Activated CD8-positive, alpha-beta T cell treated with anti-CD3 and anti-CD28 coated beads for 36 hours (primary cell): ENCODE measurements at regions not wholly inside any gene's neighbourhood (a gene's known extent, or its start where the extent isn't known, plus 50 kb on each side); places are given as distances from the start of the nearest gene placed in this dataset.

ENCODE experiments used
- ATAC-seq: fragments of 200-7000 bp; cut with Tn5 transposase; one replicate; pipeline ENCODE4 v1.10.0; 2021; ENCODE audit warnings: mild to moderate bottlenecking, moderate library complexity
- CTCF ChIA-PET: fragments of 350-600 bp; sonication (Branson Sonifier 250); formaldehyde crosslinking; loops from one replicate; lab custom pipeline; 2021; ENCODE audit warnings: antibody characterized with exemption; lab: Charles Lee
- POLR2A ChIA-PET: fragments of 350-600 bp; sonication (Branson Sonifier 250); formaldehyde crosslinking; loops from one replicate; lab custom pipeline; 2021; ENCODE audit warnings: antibody characterized with exemption; lab: Charles Lee
- DNase-seq: peaks from one replicate; pipeline ENCODE4 v3.0.0-alpha.2; 2020
- H3K27ac Mint-ChIP-seq: one replicate; pipeline ENCODE4 v1.8.0; 2021; ENCODE audit warnings: mild to moderate bottlenecking, mixed read lengths
- H3K27me3 Mint-ChIP-seq: one replicate; pipeline ENCODE4 v1.8.0; 2021; ENCODE audit warnings: mixed read lengths
- H3K36me3 Mint-ChIP-seq: one replicate; pipeline ENCODE4 v1.8.0; 2021; ENCODE audit warnings: low read depth, mixed read lengths
- H3K4me1 Mint-ChIP-seq: one replicate; pipeline ENCODE4 v1.8.0; 2021; ENCODE audit warnings: low read depth, mixed read lengths
- H3K4me3 Mint-ChIP-seq: one replicate; pipeline ENCODE4 v1.8.0; 2021; ENCODE audit warnings: mild to moderate bottlenecking, moderate library complexity, mixed read lengths
- H3K9me3 Mint-ChIP-seq: one replicate; pipeline ENCODE4 v1.8.0; 2021; ENCODE audit warnings: mixed read lengths
- intact Hi-C: fragments of 100-400 bp; cut with micrococcal nuclease; formaldehyde crosslinking; loops from one replicate; pipeline ENCODE4 v1.10.0; 2022
- TF ChIP-seq, protein P1 (sequence below): fragments of 200-600 bp; IDR thresholded peaks from one replicate; pipeline ENCODE4 v1.8.0; 2022; ENCODE audit warnings: antibody characterized with exemption, mild to moderate bottlenecking

DNA sequence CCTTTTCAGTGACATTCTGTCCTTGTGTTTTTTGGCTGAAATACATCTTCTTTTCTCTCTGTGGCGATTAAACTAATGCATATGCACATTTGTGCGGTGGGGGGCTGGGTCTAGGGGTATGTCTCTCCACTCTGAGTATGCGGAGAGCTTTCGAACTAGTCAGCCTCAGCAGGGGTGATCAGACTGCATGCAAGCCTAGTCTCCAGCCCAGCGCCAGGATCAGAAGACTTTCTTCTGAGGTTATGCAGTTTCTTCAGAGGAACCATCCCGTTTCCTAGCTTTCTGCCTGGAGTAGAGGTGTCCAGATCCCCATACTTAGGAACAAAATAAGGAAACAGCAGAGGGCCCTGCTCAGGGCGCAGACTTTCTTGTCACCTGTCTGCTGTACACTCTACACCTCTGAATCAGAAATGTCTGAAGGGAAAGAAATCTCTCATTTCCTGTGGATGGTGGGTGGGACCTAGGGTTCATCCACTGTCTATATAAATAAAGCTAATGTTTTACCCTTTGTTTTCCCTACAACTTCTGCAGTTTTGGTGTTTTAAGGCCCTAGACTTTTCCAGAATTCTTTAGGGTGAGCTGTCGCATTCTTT lies 230.4 kb downstream of the ABHD5 start:
- Mint-ChIP-seq H3K27me3 (peaks cover 40% of the 10 kb centered on the region), H3K36me3 (no peaks in the 10 kb centered on the region), H3K4me1 (no peaks in the 10 kb centered on the region), H3K27ac (no peak overlapping the region), H3K9me3 (no peaks in the 10 kb centered on the region), H3K4me3 (no peak overlapping the region)
- DNase-seq = no peak
- POLR2A ChIA-PET = no interaction called here
- intact Hi-C loops = no loop called here
- CTCF ChIA-PET = no interaction called here
- TF ChIP-seq, protein P1, sequence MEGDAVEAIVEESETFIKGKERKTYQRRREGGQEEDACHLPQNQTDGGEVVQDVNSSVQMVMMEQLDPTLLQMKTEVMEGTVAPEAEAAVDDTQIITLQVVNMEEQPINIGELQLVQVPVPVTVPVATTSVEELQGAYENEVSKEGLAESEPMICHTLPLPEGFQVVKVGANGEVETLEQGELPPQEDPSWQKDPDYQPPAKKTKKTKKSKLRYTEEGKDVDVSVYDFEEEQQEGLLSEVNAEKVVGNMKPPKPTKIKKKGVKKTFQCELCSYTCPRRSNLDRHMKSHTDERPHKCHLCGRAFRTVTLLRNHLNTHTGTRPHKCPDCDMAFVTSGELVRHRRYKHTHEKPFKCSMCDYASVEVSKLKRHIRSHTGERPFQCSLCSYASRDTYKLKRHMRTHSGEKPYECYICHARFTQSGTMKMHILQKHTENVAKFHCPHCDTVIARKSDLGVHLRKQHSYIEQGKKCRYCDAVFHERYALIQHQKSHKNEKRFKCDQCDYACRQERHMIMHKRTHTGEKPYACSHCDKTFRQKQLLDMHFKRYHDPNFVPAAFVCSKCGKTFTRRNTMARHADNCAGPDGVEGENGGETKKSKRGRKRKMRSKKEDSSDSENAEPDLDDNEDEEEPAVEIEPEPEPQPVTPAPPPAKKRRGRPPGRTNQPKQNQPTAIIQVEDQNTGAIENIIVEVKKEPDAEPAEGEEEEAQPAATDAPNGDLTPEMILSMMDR = no peak
- no peak for ATAC-seq

DNA sequence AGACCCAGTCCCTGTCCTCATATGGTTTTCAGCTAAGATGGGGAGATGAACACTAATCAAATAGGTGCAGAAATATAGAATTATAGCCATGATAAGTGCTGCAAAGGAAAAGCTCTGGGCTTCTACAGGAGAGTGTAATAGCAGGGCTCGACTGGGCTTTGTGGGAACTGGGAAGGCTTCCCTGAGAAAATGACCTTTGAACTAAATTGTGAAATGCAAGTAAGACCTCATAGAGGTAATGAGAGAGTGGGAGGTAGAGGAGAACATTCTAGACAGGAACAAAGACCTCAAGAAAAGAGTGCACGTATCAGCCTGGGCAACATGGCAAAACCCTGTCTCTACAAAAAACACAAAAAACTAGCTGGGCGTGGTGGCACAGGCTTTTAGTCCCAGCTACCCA lies 231.6 kb downstream of the ABHD5 start:
- DNase-seq (no peak), ATAC-seq (no peak)
- Mint-ChIP-seq H3K36me3 (no peaks in the 10 kb centered on the region), H3K4me3 (no peak overlapping the region), H3K27ac (no peak overlapping the region), H3K27me3 (peaks cover 41% of the 10 kb centered on the region), H3K9me3 (no peaks in the 10 kb centered on the region), H3K4me1 (no peaks in the 10 kb centered on the region)
- intact Hi-C loops = no loop called here
- TF ChIP-seq, protein P1 = no peak
- POLR2A ChIA-PET = no interaction called here
- CTCF ChIA-PET = no interaction called here

DNA sequence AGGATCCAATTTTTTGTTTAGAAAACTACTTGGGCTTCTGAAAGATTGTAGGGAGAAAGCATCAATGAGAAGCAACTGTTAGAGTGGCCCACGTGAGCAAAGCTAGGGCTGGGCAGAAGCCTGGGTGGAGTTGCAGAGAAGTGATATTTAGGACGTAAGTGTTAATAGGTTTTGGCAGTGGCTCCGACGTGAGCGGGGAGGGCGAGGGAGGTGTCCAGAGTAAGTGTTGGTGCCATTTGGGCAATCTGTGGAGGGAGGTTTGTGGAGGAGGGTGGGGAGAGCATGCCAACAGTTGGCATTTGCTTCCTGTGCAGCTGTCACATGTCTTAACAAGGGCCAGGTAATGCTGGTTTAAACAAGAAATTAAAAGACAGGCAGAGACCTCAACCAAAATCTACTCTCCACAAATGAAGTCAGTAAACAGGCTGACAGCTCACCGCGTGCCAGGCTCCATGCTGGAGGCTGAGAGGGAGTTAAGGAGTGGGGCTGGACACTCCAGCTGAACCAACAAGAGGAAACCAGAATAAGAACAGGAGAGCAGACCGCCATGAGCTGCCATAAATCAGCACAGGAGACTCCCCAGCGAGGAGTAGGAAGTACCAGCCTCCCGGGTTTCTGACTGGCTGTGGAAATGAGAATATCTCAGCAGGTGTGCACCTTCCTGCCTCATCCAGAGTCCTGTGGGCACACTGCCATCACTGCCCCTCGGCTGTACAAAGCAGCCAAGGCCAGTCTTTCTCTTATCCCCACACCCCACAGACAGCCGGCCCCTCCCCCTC lies 232.6 kb downstream of the ABHD5 start:
- Mint-ChIP-seq H3K27me3 (peaks cover 41% of the 10 kb centered on the region), H3K4me1 (no peaks in the 10 kb centered on the region), H3K27ac (no peak overlapping the region), H3K4me3 (no peak overlapping the region), H3K9me3 (no peaks in the 10 kb centered on the region), H3K36me3 (no peaks in the 10 kb centered on the region)
- DNase-seq (no peak), ATAC-seq (no peak)
- intact Hi-C loops = no loop called here
- POLR2A ChIA-PET = interaction anchor here (0.7 kb wide), 1 partner anchor 10 kb away, joined by 3 read pairs; no protein-coding TSS in a partner anchor
- TF ChIP-seq, protein P1 = no peak
- CTCF ChIA-PET = no interaction called here

DNA sequence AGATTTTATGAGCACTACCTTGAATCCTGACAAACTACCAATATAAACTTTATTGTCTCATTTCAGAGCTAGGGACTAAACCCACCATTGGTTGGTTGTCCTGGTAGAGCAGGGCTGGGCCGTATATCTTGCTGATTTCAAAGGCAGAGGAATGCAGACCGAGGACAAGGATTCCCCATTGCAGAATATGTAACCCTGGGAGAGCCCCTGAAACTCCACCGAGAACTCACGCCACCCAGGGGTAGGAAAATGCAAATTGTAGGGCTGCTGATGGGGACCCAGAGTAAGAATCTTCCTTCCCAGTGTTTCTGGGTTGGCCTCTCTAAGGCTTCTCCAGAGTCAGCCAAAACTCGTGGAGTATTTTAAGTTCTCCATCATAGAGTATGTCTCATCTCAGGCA lies 235.3 kb downstream of the ABHD5 start:
- no peak for DNase-seq
- no peak for ATAC-seq
- TF ChIP-seq, protein P1 = no peak
- H3K9me3 Mint-ChIP-seq = no peaks in the 10 kb centered on the region
- no peak overlapping the region for H3K4me3 Mint-ChIP-seq
- H3K36me3 Mint-ChIP-seq = no peaks in the 10 kb centered on the region
- CTCF ChIA-PET = no interaction called here
- no peaks in the 10 kb centered on the region for H3K4me1 Mint-ChIP-seq
- H3K27me3 Mint-ChIP-seq = peaks cover 35% of the 10 kb centered on the region
- POLR2A ChIA-PET = no interaction called here
- intact Hi-C loops = no loop called here
- no peak overlapping the region for H3K27ac Mint-ChIP-seq

DNA sequence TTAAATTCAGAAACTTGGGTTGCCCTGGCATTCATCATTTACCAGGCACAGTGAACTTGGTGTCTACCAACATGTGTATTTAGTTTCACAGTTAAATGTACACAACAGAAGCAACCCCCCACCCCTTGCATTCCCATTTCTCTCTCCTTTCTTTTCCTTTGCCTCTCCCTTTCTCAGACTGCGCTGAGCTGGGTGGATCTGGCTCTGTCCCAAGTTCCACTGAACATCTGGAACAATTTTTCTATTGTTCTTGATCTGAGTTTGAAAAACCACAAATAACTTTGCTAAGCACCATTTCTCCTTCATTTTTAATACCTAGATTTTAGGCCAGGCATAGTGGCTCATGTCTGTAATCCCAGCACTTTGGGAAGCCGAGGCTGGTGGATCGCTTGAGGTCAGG lies 242.2 kb downstream of the ABHD5 start:
- no peak overlapping the region for H3K27ac Mint-ChIP-seq
- H3K9me3 Mint-ChIP-seq = no peaks in the 10 kb centered on the region
- ATAC-seq (no peak), DNase-seq (no peak)
- ChIA-PET POLR2A (no interaction called here), CTCF (interaction anchor here (0.9 kb wide), 1 partner anchor 53 kb away, joined by 3 read pairs; no protein-coding TSS in a partner anchor)
- H3K36me3 Mint-ChIP-seq = no peaks in the 10 kb centered on the region
- H3K4me1 Mint-ChIP-seq = no peaks in the 10 kb centered on the region
- peaks cover 16% of the 10 kb centered on the region for H3K27me3 Mint-ChIP-seq
- H3K4me3 Mint-ChIP-seq = no peak overlapping the region
- intact Hi-C loops = no loop called here
- TF ChIP-seq, protein P1 = no peak
